ENCODE measurements at regions not wholly inside any gene's neighbourhood (a gene's known extent, or its start where the extent isn't known, plus 50 kb on each side); places are given as distances from the start of the nearest gene placed in this dataset.

- Histone ChIP-seq H3K36me3 (no peaks in the 10 kb centered on the region), H3K27ac (no peak overlapping the region), H3K4me3 (no peak overlapping the region), H3K4me1 (peaks cover 0 to 13% (median 0%) of the 10 kb centered on the region in 12 donors), H3K9me3 (no peaks in the 10 kb centered on the region), H3K27me3 (no peaks in the 10 kb centered on the region)
- WGBS, 4 donors = 83 to 88% (median 85%) methylated on average over 2 of the region's 2 CpGs
- intact Hi-C loops (cut with DNase I) = no loop called here
- TF ChIP-seq CTCF (IDR thresholded peaks at IDR 0.05) = no peak
- TF ChIP-seq POLR2A (IDR thresholded peaks at IDR 0.05) = no peak
- peak in 1 of 5 donors; percentile 28 for DNase-seq
- ATAC-seq = no peak
Measured at GRCh38 chr13:34695063-34695462, 247.0 kb upstream of the NBEA start.

GRCh38 chr13:34696296-34696695 is 245.8 kb upstream of the NBEA start:
- Histone ChIP-seq H3K4me3 (no peak overlapping the region), H3K27ac (no peak overlapping the region), H3K9me3 (no peaks in the 10 kb centered on the region), H3K36me3 (no peaks in the 10 kb centered on the region), H3K27me3 (no peaks in the 10 kb centered on the region), H3K4me1 (peaks cover 0 to 13% (median 0%) of the 10 kb centered on the region in 12 donors)
- no peak for ATAC-seq
- intact Hi-C loops (cut with DNase I) = no loop called here
- TF ChIP-seq CTCF (IDR thresholded peaks at IDR 0.05) = no peak
- TF ChIP-seq POLR2A (IDR thresholded peaks at IDR 0.05) = no peak
- 91 to 94% (median 92%) methylated on average over 5 of the region's 5 CpGs for WGBS, 4 donors
- no peak for DNase-seq

GRCh38 chr13:34696741-34697140 is 245.3 kb upstream of the NBEA start:
- no peak overlapping the region for H3K27ac ChIP-seq
- peaks cover 0 to 13% (median 0%) of the 10 kb centered on the region in 12 donors for H3K4me1 ChIP-seq
- TF ChIP-seq CTCF (IDR thresholded peaks at IDR 0.05) (no peak), POLR2A (IDR thresholded peaks at IDR 0.05) (no peak)
- no peaks in the 10 kb centered on the region for H3K27me3 ChIP-seq
- no peak for ATAC-seq
- no peak overlapping the region for H3K4me3 ChIP-seq
- 96 to 98% (median 97%) methylated on average over 14 of the region's 14 CpGs for WGBS, 4 donors
- no peaks in the 10 kb centered on the region for H3K9me3 ChIP-seq
- intact Hi-C loops (cut with DNase I) = no loop called here
- no peaks in the 10 kb centered on the region for H3K36me3 ChIP-seq
- no peak for DNase-seq

GRCh38 chr13:34698945-34699344 is 243.1 kb upstream of the NBEA start:
- no peak overlapping the region for H3K4me3 ChIP-seq
- no peaks in the 10 kb centered on the region for H3K36me3 ChIP-seq
- peaks cover 0 to 13% (median 0%) of the 10 kb centered on the region in 12 donors for H3K4me1 ChIP-seq
- no peak for DNase-seq
- no peaks in the 10 kb centered on the region for H3K27me3 ChIP-seq
- 87 to 95% (median 94%) methylated on average over 3 of the region's 3 CpGs for WGBS, 4 donors
- H3K27ac ChIP-seq = no peak overlapping the region
- ATAC-seq = peak in 1 of 4 donors; percentile 45
- TF ChIP-seq CTCF (IDR thresholded peaks at IDR 0.05) = no peak
- no peak for TF ChIP-seq POLR2A (IDR thresholded peaks at IDR 0.05)
- intact Hi-C loops (cut with DNase I) = no loop called here
- no peaks in the 10 kb centered on the region for H3K9me3 ChIP-seq

Data from heart left ventricle (tissue), 16 donors.